Stimulated activated CD4-positive, alpha-beta T cell treated with anti-CD3 and anti-CD28 coated beads, Interleukin-12 subunit alpha, Interleukin-12 subunit beta, amount 100 ng/mL, for 4 hours (primary cell): ENCODE measurements at regions not wholly inside any gene's neighbourhood (a gene's known extent, or its start where the extent isn't known, plus 50 kb on each side); places are given as distances from the start of the nearest gene placed in this dataset.

Source experiments
- DNase-seq: peaks from one replicate; pipeline ENCODE4 v3.0.0-alpha.2; 2020

GRCh38 chr5:4204276-4205141, 608.9 kb downstream of the IRX1 start:
- DNase-seq, result no peak

- DNase-seq, result no peak
Observed at GRCh38 chr5:4205398-4205797, 609.8 kb downstream of the IRX1 start.

GRCh38 chr5:4206127-4206526, 610.5 kb downstream of the IRX1 start:
- DNase-seq, result no peak

- no peak for DNase-seq
Observed at GRCh38 chr5:4207486-4207885, 611.9 kb downstream of the IRX1 start.

GRCh38 chr5:4208537-4208936, 612.9 kb downstream of the IRX1 start:
- no peak for DNase-seq

GRCh38 chr5:4208996-4209395, 613.4 kb downstream of the IRX1 start:
- no peak for DNase-seq

GRCh38 chr5:4212071-4212739, 616.6 kb downstream of the IRX1 start:
- no peak for DNase-seq

GRCh38 chr5:4212981-4213819, 617.6 kb downstream of the IRX1 start:
- no peak for DNase-seq

- DNase-seq, result no peak
Observed at GRCh38 chr5:4215143-4215542, 619.5 kb downstream of the IRX1 start.

GRCh38 chr5:4216142-4216541, 620.5 kb downstream of the IRX1 start:
- DNase-seq, result no peak

GRCh38 chr5:4220016-4220415, 624.4 kb downstream of the IRX1 start:
- DNase-seq, result no peak

- DNase-seq, result no peak
Observed at GRCh38 chr5:4221048-4221447, 625.4 kb downstream of the IRX1 start.

- no peak for DNase-seq
Observed at GRCh38 chr5:4222147-4222546, 626.5 kb downstream of the IRX1 start.

GRCh38 chr5:4222821-4223220, 627.2 kb downstream of the IRX1 start:
- DNase-seq, result no peak

- DNase-seq, result no peak
Observed at GRCh38 chr5:4225741-4226140, 630.1 kb downstream of the IRX1 start.

GRCh38 chr5:4226565-4226964, 630.9 kb downstream of the IRX1 start:
- DNase-seq, result no peak

GRCh38 chr5:4228708-4229107, 633.1 kb downstream of the IRX1 start:
- no peak for DNase-seq

- DNase-seq, result no peak
Observed at GRCh38 chr5:4229414-4230292, 634.0 kb downstream of the IRX1 start.

GRCh38 chr5:4230471-4230785, 634.8 kb downstream of the IRX1 start:
- DNase-seq, result no peak

GRCh38 chr5:4230786-4231641, 635.4 kb downstream of the IRX1 start:
- DNase-seq, result no peak

- no peak for DNase-seq
Observed at GRCh38 chr5:4232084-4232483, 636.5 kb downstream of the IRX1 start.

- no peak for DNase-seq
Observed at GRCh38 chr5:4233671-4234070, 638.0 kb downstream of the IRX1 start.
